Muscle of leg (tissue), 3 donors: ENCODE measurements at regions not wholly inside any gene's neighbourhood (a gene's known extent, or its start where the extent isn't known, plus 50 kb on each side); places are given as distances from the start of the nearest gene placed in this dataset.

Experiments used
- DNase-seq: peaks from one replicate; pipeline ENCODE4 v3.0.0; 2013
- H3K27ac ChIP-seq: one replicate; pipeline ENCODE4 v1.5.1; 2013; ENCODE audit warnings: mild to moderate bottlenecking, low read length, control low read depth
- H3K27me3 ChIP-seq: one replicate; pipeline ENCODE4 v1.6.1; 2013; ENCODE audit warnings: low read length; ENCODE audit not compliant: control insufficient read depth, insufficient read depth
- H3K36me3 ChIP-seq: one replicate; pipeline ENCODE4 v1.6.1; 2013; ENCODE audit warnings: low read length; ENCODE audit not compliant: control insufficient read depth, insufficient read depth
- H3K4me1 ChIP-seq: one replicate; pipeline ENCODE4 v1.6.1; 2013; ENCODE audit warnings: low read length; ENCODE audit not compliant: control insufficient read depth, insufficient read depth
- H3K4me3 ChIP-seq: one replicate; pipeline ENCODE4 v1.5.1; 2013; ENCODE audit warnings: low read length, control low read depth
- H3K9me3 ChIP-seq: replicated peaks from 2 replicates; pipeline ENCODE4 v1.6.1; 2013; ENCODE audit warnings: low read depth, low read length; ENCODE audit not compliant: control insufficient read depth
- WGBS: methylation state at CpG from one replicate; pipeline ENCODE4 v1.1.5; 2013; ENCODE audit warnings: missing lambda C conversion rate; ENCODE audit not compliant: insufficient coverage; 5-methylcytosine and 5-hydroxymethylcytosine counted together

DNA sequence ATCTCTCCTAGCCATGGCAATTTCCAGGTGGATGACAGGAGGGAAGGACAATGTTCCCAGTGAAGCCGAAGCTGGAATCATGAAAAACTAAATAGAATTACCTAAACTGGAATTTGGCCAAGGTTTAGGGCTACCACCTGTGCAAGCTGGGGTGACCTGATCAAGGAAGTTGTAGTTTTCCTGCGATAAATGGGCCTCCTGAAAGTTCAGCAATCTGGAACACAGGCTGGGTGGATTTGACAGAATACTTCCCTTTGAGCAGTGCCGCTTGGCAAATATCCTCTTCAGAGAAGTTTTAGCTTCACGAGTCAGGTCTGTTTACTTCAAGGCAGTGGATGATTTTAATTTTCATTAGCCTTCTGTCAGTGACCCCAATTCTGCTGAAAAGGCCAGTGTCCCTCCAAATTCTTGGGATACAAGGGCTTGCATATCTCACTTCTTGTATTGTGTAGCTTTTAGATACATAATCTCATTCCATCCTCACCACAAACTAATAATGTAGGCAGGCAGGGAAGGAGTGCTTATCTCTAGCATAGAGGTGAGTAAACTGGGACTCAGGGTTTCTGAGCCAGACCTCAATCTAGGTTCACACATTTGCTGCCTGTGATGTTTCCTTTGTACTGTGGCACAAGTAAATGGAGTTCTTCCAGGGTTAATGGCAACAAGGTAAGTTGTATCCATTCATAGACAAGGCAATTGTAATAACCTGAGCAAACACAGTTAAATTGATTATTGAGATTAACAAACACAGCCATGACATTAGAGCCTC is 349.4 kb downstream of the NUF2 start:
- Histone ChIP-seq H3K4me3 (no peak overlapping the region), H3K27me3 (no peaks in the 10 kb centered on the region), H3K27ac (no peak overlapping the region), H3K36me3 (no peaks in the 10 kb centered on the region), H3K9me3 (no peaks in the 10 kb centered on the region), H3K4me1 (peaks cover 4% of the 10 kb centered on the region)
- DNase-seq = no peak
- 46% methylated on average over 3 of the region's 4 CpGs for WGBS

DNA sequence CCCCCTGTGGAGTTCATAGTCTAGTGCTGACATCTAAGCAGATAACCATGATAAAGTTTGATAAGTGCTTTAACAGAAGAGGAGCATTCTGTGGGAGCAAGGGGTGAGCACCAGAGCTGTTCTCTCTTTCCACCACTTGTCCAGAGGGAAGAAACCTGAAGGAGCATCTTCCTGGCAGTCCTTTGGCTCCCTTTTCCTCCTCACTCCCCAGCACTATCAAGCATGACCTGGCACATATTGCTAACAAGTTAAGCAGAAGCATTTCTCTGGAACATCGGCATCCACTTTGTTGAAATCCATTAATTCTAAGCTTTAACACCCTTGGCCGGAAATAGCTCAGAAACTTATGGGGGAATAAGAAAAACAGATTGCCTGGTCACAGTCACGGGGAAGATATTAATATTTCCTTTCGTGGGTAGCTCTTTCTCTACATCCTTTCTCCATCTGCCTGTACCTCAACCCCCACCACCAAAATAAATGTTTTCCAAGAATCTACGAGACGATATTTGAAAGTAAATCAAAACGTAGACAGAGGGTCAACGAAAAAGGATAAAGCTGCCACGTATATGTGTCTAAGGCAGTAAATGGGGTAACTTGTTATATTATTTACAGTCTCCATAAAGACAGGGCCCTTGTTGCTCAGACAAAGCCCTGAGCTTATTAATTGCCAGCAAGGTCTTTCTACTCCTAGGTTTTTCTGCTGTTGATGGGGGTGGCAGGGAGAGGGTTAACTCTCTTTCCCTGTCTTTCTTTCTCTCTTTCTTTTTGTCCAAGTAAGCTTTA is 351.4 kb downstream of the NUF2 start:
- Histone ChIP-seq H3K27ac (peak overlapping the region; percentile 71), H3K27me3 (no peaks in the 10 kb centered on the region), H3K4me3 (no peak overlapping the region), H3K9me3 (no peaks in the 10 kb centered on the region), H3K36me3 (no peaks in the 10 kb centered on the region), H3K4me1 (peaks cover 4% of the 10 kb centered on the region)
- DNase-seq = peak; percentile 73
- no CpG with 5 or more reads among the region's 9 CpGs for WGBS

GRCh38 chr1:163673759-163674151 is 352.0 kb downstream of the NUF2 start:
- Histone ChIP-seq H3K4me3 (no peak overlapping the region), H3K27me3 (no peaks in the 10 kb centered on the region), H3K4me1 (peaks cover 4% of the 10 kb centered on the region), H3K27ac (peak overlapping the region; percentile 71), H3K9me3 (no peaks in the 10 kb centered on the region), H3K36me3 (no peaks in the 10 kb centered on the region)
- 30% methylated on average over 6 of the region's 8 CpGs for WGBS
- peak; percentile 86 for DNase-seq

- Histone ChIP-seq H3K27me3 (no peaks in the 10 kb centered on the region), H3K4me1 (peaks cover 4% of the 10 kb centered on the region), H3K4me3 (no peak overlapping the region), H3K27ac (peak overlapping the region; percentile 35), H3K36me3 (no peaks in the 10 kb centered on the region), H3K9me3 (no peaks in the 10 kb centered on the region)
- WGBS = no CpG with 5 or more reads among the region's 1 CpG
- no peak for DNase-seq
These were observed 352.5 kb downstream of the NUF2 start for GRCh38 chr1:163674236-163674635.

GRCh38 chr1:163684785-163685184 is 363.0 kb downstream of the NUF2 start:
- Histone ChIP-seq H3K36me3 (no peaks in the 10 kb centered on the region), H3K27ac (no peak overlapping the region), H3K27me3 (no peaks in the 10 kb centered on the region), H3K9me3 (peaks cover 3% of the 10 kb centered on the region), H3K4me3 (no peak overlapping the region), H3K4me1 (no peaks in the 10 kb centered on the region)
- DNase-seq = no peak
- WGBS = no CpG with 5 or more reads among the region's 1 CpG

- no peak overlapping the region for H3K4me3 ChIP-seq
- no peaks in the 10 kb centered on the region for H3K27me3 ChIP-seq
- H3K36me3 ChIP-seq = no peaks in the 10 kb centered on the region
- H3K27ac ChIP-seq = no peak overlapping the region
- no peaks in the 10 kb centered on the region for H3K4me1 ChIP-seq
- no peak for DNase-seq
- WGBS = 81% methylated on average over 12 of the region's 14 CpGs
- no peaks in the 10 kb centered on the region for H3K9me3 ChIP-seq
These were observed 370.5 kb downstream of the NUF2 start for GRCh38 chr1:163692266-163692665.

DNA sequence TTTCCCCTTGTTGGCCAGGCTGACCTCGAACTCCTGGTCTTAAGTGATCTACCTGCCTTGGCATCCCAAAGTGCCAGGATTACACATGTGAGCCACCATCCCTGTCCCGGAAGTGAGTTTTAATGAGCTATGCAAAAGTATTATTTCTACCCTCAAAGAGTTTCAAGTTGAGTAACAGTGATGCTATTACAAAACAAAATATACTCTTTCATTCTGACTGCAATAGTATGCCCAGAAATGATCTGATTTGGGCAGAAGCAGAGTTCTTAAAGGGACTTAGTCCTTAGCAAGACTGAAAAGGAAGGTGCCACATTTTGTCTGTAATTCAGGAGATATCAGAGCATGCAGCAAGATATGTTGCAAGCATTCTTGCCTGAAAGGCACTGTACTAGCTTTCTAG is 375.4 kb downstream of the NUF2 start:
- no peak for DNase-seq
- Histone ChIP-seq H3K4me1 (no peaks in the 10 kb centered on the region), H3K27me3 (no peaks in the 10 kb centered on the region), H3K36me3 (no peaks in the 10 kb centered on the region), H3K27ac (no peak overlapping the region), H3K9me3 (no peaks in the 10 kb centered on the region), H3K4me3 (no peak overlapping the region)
- WGBS = 83% methylated on average over 1 of the region's 2 CpGs

- DNase-seq = no peak
These were observed 380.1 kb downstream of the NUF2 start for GRCh38 chr1:163701783-163702374.

GRCh38 chr1:163703794-163704193 is 382.0 kb downstream of the NUF2 start:
- H3K9me3 ChIP-seq = no peaks in the 10 kb centered on the region
- no CpG with 5 or more reads among the region's 1 CpG for WGBS
- H3K4me1 ChIP-seq = no peaks in the 10 kb centered on the region
- no peak overlapping the region for H3K27ac ChIP-seq
- no peak for DNase-seq
- no peaks in the 10 kb centered on the region for H3K36me3 ChIP-seq
- H3K4me3 ChIP-seq = no peak overlapping the region
- no peaks in the 10 kb centered on the region for H3K27me3 ChIP-seq

More at GRCh38 chr1:163701783-163702374, 380.1 kb downstream of the NUF2 start:
- no peaks in the 10 kb centered on the region for H3K9me3 ChIP-seq
- H3K27me3 ChIP-seq = no peaks in the 10 kb centered on the region
- WGBS = no CpG with 5 or more reads among the region's 1 CpG
- no peaks in the 10 kb centered on the region for H3K36me3 ChIP-seq
- H3K4me3 ChIP-seq = no peak overlapping the region
- no peak overlapping the region for H3K27ac ChIP-seq
- H3K4me1 ChIP-seq = no peaks in the 10 kb centered on the region

DNA sequence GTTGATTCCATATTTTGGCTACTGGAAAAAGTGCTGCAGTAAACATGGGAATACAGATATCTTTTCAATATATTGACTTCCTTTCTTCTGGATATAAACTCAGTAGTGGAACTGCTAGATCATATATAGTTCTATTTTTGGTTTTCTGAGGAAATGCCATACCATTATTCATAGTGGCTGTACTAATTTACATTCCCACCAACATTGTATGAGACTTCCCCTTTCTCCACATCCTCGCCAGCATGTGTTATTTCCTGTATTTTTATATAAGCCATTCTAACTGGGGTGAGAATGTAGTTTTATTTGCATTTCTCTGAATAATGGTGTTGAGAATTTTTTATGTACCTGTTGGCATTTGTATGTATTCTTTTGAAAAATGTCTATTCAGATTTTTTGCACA is 385.2 kb downstream of the NUF2 start:
- Histone ChIP-seq H3K27ac (no peak overlapping the region), H3K36me3 (no peaks in the 10 kb centered on the region), H3K4me1 (no peaks in the 10 kb centered on the region), H3K9me3 (no peaks in the 10 kb centered on the region), H3K27me3 (no peaks in the 10 kb centered on the region), H3K4me3 (no peak overlapping the region)
- no peak for DNase-seq
- no CpG with 5 or more reads among the region's 1 CpG for WGBS
